Left lobe of liver (tissue), 2 donors: ENCODE measurements at regions not wholly inside any gene's neighbourhood (a gene's known extent, or its start where the extent isn't known, plus 50 kb on each side); places are given as distances from the start of the nearest gene placed in this dataset.
A peak's percentile ranks its signal among the peaks of the same experiment; 100 is the strongest.
"Not testable (repeated sequence)": the region's sequence is repeated elsewhere in the genome, so short reads cannot be mapped to it uniquely, and the experiment has no call there.

Source experiments
- ATAC-seq: fragments of 200-7000 bp; cut with Tn5 transposase; one replicate; pipeline ENCODE4 v1.9.1; 2020; ENCODE audit warnings: mild to moderate bottlenecking, moderate library complexity
- DNase-seq: peaks from one replicate; pipeline ENCODE4 v3.0.0-alpha.2; 2020; ENCODE audit warnings: low spot score
- donor health status: DM: no; HTN: no; CAD: no; lungs with moderate emphysema.
- donor health status: DM: no; HTN: yes; CAD: no.

- ATAC-seq, result no peak
Measured at GRCh38 chr3:164927728-164928127, 150.6 kb downstream of the SI start.

GRCh38 chr3:164918905-164919304, 159.4 kb downstream of the SI start:
- DNase-seq (no peak), ATAC-seq (no peak)

More at GRCh38 chr3:164927728-164928127, 150.6 kb downstream of the SI start:
- DNase-seq, result no peak

GRCh38 chr3:164912916-164913315, 165.4 kb downstream of the SI start:
- ATAC-seq (no peak), DNase-seq (no peak)

GRCh38 chr3:164903820-164904451, 174.4 kb downstream of the SI start:
- ATAC-seq, result no peak
- no peak for DNase-seq

- no peak for ATAC-seq
- no peak for DNase-seq
Measured at GRCh38 chr3:164897342-164897741, 181.0 kb downstream of the SI start.

- ATAC-seq, result no peak
- DNase-seq, result no peak
Measured at GRCh38 chr3:164890061-164890460, 188.2 kb downstream of the SI start.

- ATAC-seq, result no peak
- no peak for DNase-seq
Measured at GRCh38 chr3:164883171-164883570, 195.1 kb downstream of the SI start.

- ATAC-seq (no peak), DNase-seq (no peak)
Measured at GRCh38 chr3:164879201-164879600, 199.1 kb downstream of the SI start.

- no peak for ATAC-seq
- no peak for DNase-seq
Measured at GRCh38 chr3:164864454-164864853, 213.8 kb downstream of the SI start.

- no peak for ATAC-seq
- DNase-seq, result no peak
Measured at GRCh38 chr3:164852866-164853265, 225.4 kb downstream of the SI start.

- ATAC-seq (no peak), DNase-seq (no peak)
Measured at GRCh38 chr3:164851905-164852304, 226.4 kb downstream of the SI start.

- DNase-seq, result no peak
- ATAC-seq, result no peak
Measured at GRCh38 chr3:164851204-164851603, 227.1 kb downstream of the SI start.

- ATAC-seq (no peak), DNase-seq (no peak)
Measured at GRCh38 chr3:164848923-164849322, 229.4 kb downstream of the SI start.

- ATAC-seq (no peak), DNase-seq (no peak)
Measured at GRCh38 chr3:164845739-164846138, 232.6 kb downstream of the SI start.

- no peak for DNase-seq
- ATAC-seq, result no peak
Measured at GRCh38 chr3:164832216-164832615, 246.1 kb downstream of the SI start.

- DNase-seq (no peak), ATAC-seq (no peak)
Measured at GRCh38 chr3:164818318-164818717, 260.0 kb downstream of the SI start.

- ATAC-seq (no peak), DNase-seq (no peak)
Measured at GRCh38 chr3:164814106-164814505, 264.2 kb downstream of the SI start.

GRCh38 chr3:164812042-164812441, 266.3 kb downstream of the SI start:
- no peak for ATAC-seq
- DNase-seq, result no peak

- ATAC-seq (peak; percentile 34), DNase-seq (no peak)
Measured at GRCh38 chr3:164806188-164806587, 272.1 kb downstream of the SI start.

GRCh38 chr3:164794099-164794498, 284.2 kb downstream of the SI start:
- no peak for ATAC-seq
- no peak for DNase-seq

- ATAC-seq (no peak), DNase-seq (no peak)
Measured at GRCh38 chr3:164791263-164791662, 287.0 kb downstream of the SI start.

GRCh38 chr3:164784407-164784806, 293.9 kb downstream of the SI start:
- DNase-seq, ATAC-seq: not testable (repeated sequence)

- DNase-seq (no peak), ATAC-seq (no peak)
Measured at GRCh38 chr3:164781755-164782154, 296.5 kb downstream of the SI start.
